Neural crest cell (in vitro differentiated cells): ENCODE measurements at regions not wholly inside any gene's neighbourhood (a gene's known extent, or its start where the extent isn't known, plus 50 kb on each side); places are given as distances from the start of the nearest gene placed in this dataset.

Experiments used
- DNase-seq: peaks from one replicate; pipeline ENCODE4 v3.0.0; 2021; ENCODE audit warnings: low read depth, mixed read lengths, low spot score
- H3K27ac Mint-ChIP-seq: one replicate; pipeline ENCODE4 v1.8.0; 2021; ENCODE audit warnings: mild to moderate bottlenecking, mixed read lengths; ENCODE audit not compliant: unreplicated experiment
- H3K27me3 Mint-ChIP-seq: 2 replicates; pipeline ENCODE4 v1.8.0; 2021; ENCODE audit warnings: low read depth, mild to moderate bottlenecking, mixed read lengths
- H3K36me3 Mint-ChIP-seq: 2 replicates; pipeline ENCODE4 v1.8.0; 2021; ENCODE audit warnings: low read depth, mild to moderate bottlenecking, mixed read lengths
- H3K4me1 Mint-ChIP-seq: 2 replicates; pipeline ENCODE4 v1.8.0; 2021; ENCODE audit warnings: mixed read lengths
- H3K4me3 Mint-ChIP-seq: one replicate; pipeline ENCODE4 v1.8.0; 2021; ENCODE audit warnings: mild to moderate bottlenecking, mixed read lengths
- H3K9me3 Mint-ChIP-seq: 2 replicates; pipeline ENCODE4 v1.8.0; 2021; ENCODE audit warnings: mixed read lengths
- CTCF ChIP-seq: fragments of 200-600 bp; sonication (generic); conservative IDR thresholded peaks from 2 replicates; pipeline ENCODE4 v1.5.0; 2021; ENCODE audit warnings: antibody characterized with exemption, mild to moderate bottlenecking

GRCh38 chr19:30910485-30911240 is 438.6 kb downstream of the TSHZ3 start:
- Mint-ChIP-seq H3K27me3 (peaks cover 3% of the 10 kb centered on the region), H3K4me3 (no peak overlapping the region), H3K27ac (no peak overlapping the region)

GRCh38 chr19:30909216-30909615 is 440.0 kb downstream of the TSHZ3 start:
- no peak overlapping the region for H3K4me3 Mint-ChIP-seq
- no peak for DNase-seq
- no peaks in the 10 kb centered on the region for H3K36me3 Mint-ChIP-seq
- no peak for TF ChIP-seq CTCF
- no peaks in the 10 kb centered on the region for H3K9me3 Mint-ChIP-seq
- no peak overlapping the region for H3K27ac Mint-ChIP-seq
- H3K4me1 Mint-ChIP-seq = peaks cover 8% of the 10 kb centered on the region
- H3K27me3 Mint-ChIP-seq = no peaks in the 10 kb centered on the region

More at GRCh38 chr19:30910485-30911240, 438.6 kb downstream of the TSHZ3 start:
- TF ChIP-seq CTCF = no peak
- H3K4me1 Mint-ChIP-seq = peaks cover 8% of the 10 kb centered on the region
- no peaks in the 10 kb centered on the region for H3K36me3 Mint-ChIP-seq
- DNase-seq = no peak
- H3K9me3 Mint-ChIP-seq = no peaks in the 10 kb centered on the region

- peaks cover 8% of the 10 kb centered on the region for H3K4me1 Mint-ChIP-seq
- H3K36me3 Mint-ChIP-seq = no peaks in the 10 kb centered on the region
- DNase-seq = no peak
- no peak overlapping the region for H3K27ac Mint-ChIP-seq
- H3K4me3 Mint-ChIP-seq = no peak overlapping the region
- H3K9me3 Mint-ChIP-seq = no peaks in the 10 kb centered on the region
- no peaks in the 10 kb centered on the region for H3K27me3 Mint-ChIP-seq
- no peak for TF ChIP-seq CTCF
These were observed 440.9 kb downstream of the TSHZ3 start for GRCh38 chr19:30908262-30908771.

GRCh38 chr19:30906871-30907270 is 442.4 kb downstream of the TSHZ3 start:
- no peak overlapping the region for H3K4me3 Mint-ChIP-seq
- no peaks in the 10 kb centered on the region for H3K9me3 Mint-ChIP-seq

GRCh38 chr19:30900051-30900450 is 449.2 kb downstream of the TSHZ3 start:
- H3K4me1 Mint-ChIP-seq = peaks cover 6% of the 10 kb centered on the region
- H3K4me3 Mint-ChIP-seq = no peak overlapping the region
- DNase-seq = no peak
- H3K27me3 Mint-ChIP-seq = no peaks in the 10 kb centered on the region
- no peak overlapping the region for H3K27ac Mint-ChIP-seq
- TF ChIP-seq CTCF = no peak
- no peaks in the 10 kb centered on the region for H3K36me3 Mint-ChIP-seq
- H3K9me3 Mint-ChIP-seq = no peaks in the 10 kb centered on the region

More at GRCh38 chr19:30906871-30907270, 442.4 kb downstream of the TSHZ3 start:
- Mint-ChIP-seq H3K36me3 (no peaks in the 10 kb centered on the region), H3K27me3 (no peaks in the 10 kb centered on the region), H3K4me1 (peaks cover 8% of the 10 kb centered on the region), H3K27ac (no peak overlapping the region)
- no peak for DNase-seq
- TF ChIP-seq CTCF = no peak
